HG03139 (cell line): ENCODE measurements at regions not wholly inside any gene's neighbourhood (a gene's known extent, or its start where the extent isn't known, plus 50 kb on each side); places are given as distances from the start of the nearest gene placed in this dataset.

Source experiments
- ATAC-seq: cut with Tn5 transposase; IDR thresholded peaks from one replicate; pipeline ENCODE4 v1.9.1; 2021; ENCODE audit not compliant: unreplicated experiment

- ATAC-seq: no peak
Observed at GRCh38 chr14:61847861-61848260, 85.6 kb downstream of the SNAPC1 start.

- ATAC-seq: no peak
Observed at GRCh38 chr14:61854898-61855297, 92.7 kb downstream of the SNAPC1 start.

GRCh38 chr14:61860294-61860918 lies 98.2 kb downstream of the SNAPC1 start:
- ATAC-seq: peak; percentile 99

- ATAC-seq: no peak
Observed at GRCh38 chr14:61861320-61861865, 99.2 kb downstream of the SNAPC1 start.

GRCh38 chr14:61864329-61864898 lies 102.2 kb downstream of the SNAPC1 start:
- no peak for ATAC-seq

- peak; percentile 94 for ATAC-seq
Observed at GRCh38 chr14:61866932-61867920, 105.0 kb downstream of the SNAPC1 start.

- no peak for ATAC-seq
Observed at GRCh38 chr14:61868846-61869245, 106.6 kb downstream of the SNAPC1 start.

GRCh38 chr14:61870163-61870562 lies 107.9 kb downstream of the SNAPC1 start:
- ATAC-seq: no peak

GRCh38 chr14:61872452-61872851 lies 110.2 kb downstream of the SNAPC1 start:
- ATAC-seq: peak; percentile 95

GRCh38 chr14:61875483-61875882 lies 113.3 kb downstream of the SNAPC1 start:
- ATAC-seq: no peak

GRCh38 chr14:61876362-61877034 lies 114.3 kb downstream of the SNAPC1 start:
- ATAC-seq: no peak

- no peak for ATAC-seq
Observed at GRCh38 chr14:61877035-61877390, 114.8 kb downstream of the SNAPC1 start.

- no peak for ATAC-seq
Observed at GRCh38 chr14:61877768-61878167, 115.5 kb downstream of the SNAPC1 start.

- ATAC-seq: no peak
Observed at GRCh38 chr14:61878931-61879330, 116.7 kb downstream of the SNAPC1 start.

GRCh38 chr14:61881046-61881445 lies 118.8 kb downstream of the SNAPC1 start:
- no peak for ATAC-seq

- no peak for ATAC-seq
Observed at GRCh38 chr14:61884711-61885110, 122.5 kb downstream of the SNAPC1 start.

GRCh38 chr14:61885203-61885961 lies 123.2 kb downstream of the SNAPC1 start:
- no peak for ATAC-seq

GRCh38 chr14:61887628-61888027 lies 125.4 kb downstream of the SNAPC1 start:
- ATAC-seq: no peak

GRCh38 chr14:61889914-61890351 lies 127.7 kb downstream of the SNAPC1 start:
- ATAC-seq: peak; percentile 99

- ATAC-seq: no peak
Observed at GRCh38 chr14:61891170-61891569, 128.9 kb downstream of the SNAPC1 start.
